ENCODE measurements at regions not wholly inside any gene's neighbourhood (a gene's known extent, or its start where the extent isn't known, plus 50 kb on each side); places are given as distances from the start of the nearest gene placed in this dataset.
A peak's percentile ranks its signal among the peaks of the same experiment; 100 is the strongest.
"Not testable (repeated sequence)": the region's sequence is repeated elsewhere in the genome, so short reads cannot be mapped to it uniquely, and the experiment has no call there.

GRCh38 chr21:27856988-27857387 is 890.1 kb upstream of the ADAMTS5 start:
- in situ Hi-C loops (cut with HindIII; ENCODE audit: low pct_unique_long_range_greater_than_20kb, low sequenced_read_pairs); DNase-seq (ENCODE audit: low read depth, low spot score): not testable (repeated sequence)

- in situ Hi-C loops (cut with HindIII; ENCODE audit: low pct_unique_long_range_greater_than_20kb, low sequenced_read_pairs) = no loop called here
These were observed 874.3 kb upstream of the ADAMTS5 start for GRCh38 chr21:27841084-27841672.

GRCh38 chr21:27840262-27840661 is 873.4 kb upstream of the ADAMTS5 start:
- in situ Hi-C loops (cut with HindIII; ENCODE audit: low pct_unique_long_range_greater_than_20kb, low sequenced_read_pairs) = no loop called here
- DNase-seq (ENCODE audit: low read depth, low spot score) = no peak

More at GRCh38 chr21:27841084-27841672, 874.3 kb upstream of the ADAMTS5 start:
- no peak for DNase-seq (ENCODE audit: low read depth, low spot score)

GRCh38 chr21:27839512-27840115 is 872.7 kb upstream of the ADAMTS5 start:
- in situ Hi-C loops (cut with HindIII; ENCODE audit: low pct_unique_long_range_greater_than_20kb, low sequenced_read_pairs) = no loop called here
- DNase-seq (ENCODE audit: low read depth, low spot score) = no peak

GRCh38 chr21:27838573-27838972 is 871.7 kb upstream of the ADAMTS5 start:
- in situ Hi-C loops (cut with HindIII; ENCODE audit: low pct_unique_long_range_greater_than_20kb, low sequenced_read_pairs) = no loop called here

GRCh38 chr21:27837936-27838335 is 871.0 kb upstream of the ADAMTS5 start:
- DNase-seq (ENCODE audit: low read depth, low spot score) = peak; percentile 81
- in situ Hi-C loops (cut with HindIII; ENCODE audit: low pct_unique_long_range_greater_than_20kb, low sequenced_read_pairs) = no loop called here

More at GRCh38 chr21:27838573-27838972, 871.7 kb upstream of the ADAMTS5 start:
- DNase-seq (ENCODE audit: low read depth, low spot score) = no peak

GRCh38 chr21:27833298-27833697 is 866.4 kb upstream of the ADAMTS5 start:
- in situ Hi-C loops (cut with HindIII; ENCODE audit: low pct_unique_long_range_greater_than_20kb, low sequenced_read_pairs) = no loop called here
- no peak for DNase-seq (ENCODE audit: low read depth, low spot score)

- in situ Hi-C loops (cut with HindIII; ENCODE audit: low pct_unique_long_range_greater_than_20kb, low sequenced_read_pairs) = no loop called here
- DNase-seq (ENCODE audit: low read depth, low spot score) = no peak
These were observed 865.1 kb upstream of the ADAMTS5 start for GRCh38 chr21:27831816-27832569.

DNA sequence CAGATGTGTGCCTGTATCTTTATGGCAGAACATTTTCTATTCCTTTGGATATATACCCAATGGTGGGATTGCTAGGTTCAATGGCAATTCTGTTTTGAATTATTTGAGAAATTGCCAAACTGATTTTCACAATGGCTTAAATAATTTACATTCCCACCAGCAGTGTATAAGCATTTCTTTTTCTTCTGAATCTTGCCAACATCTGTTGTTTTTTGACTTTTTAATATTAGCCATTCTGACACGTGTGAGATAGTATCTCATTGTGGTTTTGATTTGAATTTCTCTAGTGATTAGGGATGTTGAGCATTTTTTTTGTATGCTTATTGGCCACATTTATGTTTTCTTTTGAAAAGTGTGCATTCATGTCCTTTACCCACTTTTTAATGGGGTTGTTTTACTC is 864.3 kb upstream of the ADAMTS5 start:
- in situ Hi-C loops (cut with HindIII; ENCODE audit: low pct_unique_long_range_greater_than_20kb, low sequenced_read_pairs) = no loop called here
- DNase-seq (ENCODE audit: low read depth, low spot score) = no peak

DNA sequence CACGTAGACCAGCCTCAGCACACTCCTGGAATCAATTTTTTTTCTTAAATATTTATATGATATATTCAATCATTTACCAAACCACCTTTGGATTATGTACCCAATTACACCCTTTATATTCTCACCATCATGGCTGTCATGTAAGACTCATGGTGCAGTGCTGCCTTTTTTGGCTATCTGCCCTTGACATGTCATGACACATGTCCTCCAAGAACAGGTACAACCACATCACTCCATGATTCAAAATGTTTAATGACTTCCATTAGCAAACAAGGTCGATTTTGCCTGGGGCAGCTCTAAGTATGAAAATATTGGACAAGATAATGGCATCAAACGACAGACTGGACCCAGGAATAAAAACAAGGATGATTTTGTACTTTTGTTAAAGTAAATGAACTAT is 861.1 kb upstream of the ADAMTS5 start:
- in situ Hi-C loops (cut with HindIII; ENCODE audit: low pct_unique_long_range_greater_than_20kb, low sequenced_read_pairs) = no loop called here

DNA sequence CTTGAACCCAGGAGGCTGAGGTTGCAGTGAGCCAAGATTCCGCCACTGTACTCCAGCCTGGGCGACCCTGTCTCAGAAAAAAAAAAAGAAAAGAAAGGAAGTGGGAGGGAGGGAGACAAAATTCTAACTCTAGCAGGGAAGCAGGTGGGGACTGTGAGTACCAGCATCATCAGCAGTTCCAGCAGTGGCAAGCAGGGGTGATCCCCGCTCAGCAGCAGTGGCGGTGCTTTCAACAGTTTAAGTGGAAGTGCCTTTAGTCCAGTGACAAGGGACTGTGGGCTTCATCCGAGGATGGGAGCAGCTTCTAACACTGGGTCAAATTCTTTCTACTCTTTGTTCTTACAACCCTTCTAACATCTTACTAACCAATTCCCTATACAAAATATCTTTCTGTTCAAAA is 858.1 kb upstream of the ADAMTS5 start:
- in situ Hi-C loops (cut with HindIII; ENCODE audit: low pct_unique_long_range_greater_than_20kb, low sequenced_read_pairs) = no loop called here
- DNase-seq (ENCODE audit: low read depth, low spot score) = no peak

More for the DNA sequence above, 861.1 kb upstream of the ADAMTS5 start:
- DNase-seq (ENCODE audit: low read depth, low spot score) = no peak

- in situ Hi-C loops (cut with HindIII; ENCODE audit: low pct_unique_long_range_greater_than_20kb, low sequenced_read_pairs) = no loop called here
- no peak for DNase-seq (ENCODE audit: low read depth, low spot score)
These were observed 856.8 kb upstream of the ADAMTS5 start for GRCh38 chr21:27823652-27824201.

GRCh38 chr21:27820342-27820741 is 853.5 kb upstream of the ADAMTS5 start:
- in situ Hi-C loops (cut with HindIII; ENCODE audit: low pct_unique_long_range_greater_than_20kb, low sequenced_read_pairs) = no loop called here
- DNase-seq (ENCODE audit: low read depth, low spot score) = no peak

DNA sequence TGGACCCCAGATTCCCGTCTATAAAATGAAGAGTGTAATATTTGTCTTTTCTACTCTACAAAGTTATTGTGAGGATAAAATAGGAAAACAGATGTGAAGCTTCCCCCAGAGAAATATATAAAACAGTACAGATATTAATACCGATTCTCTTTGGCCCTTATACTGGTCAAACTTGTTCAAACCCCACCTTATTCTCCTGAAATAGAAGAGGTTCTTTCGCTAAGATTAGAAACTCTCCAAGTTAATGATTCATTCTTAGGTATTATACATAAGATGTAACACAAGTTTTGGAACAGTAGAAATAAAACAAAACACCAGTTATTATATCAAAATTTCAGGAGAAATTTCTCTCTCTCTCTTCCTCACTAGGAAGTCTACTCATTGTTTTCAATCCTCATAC is 852.4 kb upstream of the ADAMTS5 start:
- no peak for DNase-seq (ENCODE audit: low read depth, low spot score)
- in situ Hi-C loops (cut with HindIII; ENCODE audit: low pct_unique_long_range_greater_than_20kb, low sequenced_read_pairs) = no loop called here

GRCh38 chr21:27818847-27819246 is 852.0 kb upstream of the ADAMTS5 start:
- in situ Hi-C loops (cut with HindIII; ENCODE audit: low pct_unique_long_range_greater_than_20kb, low sequenced_read_pairs) = no loop called here
- no peak for DNase-seq (ENCODE audit: low read depth, low spot score)

DNA sequence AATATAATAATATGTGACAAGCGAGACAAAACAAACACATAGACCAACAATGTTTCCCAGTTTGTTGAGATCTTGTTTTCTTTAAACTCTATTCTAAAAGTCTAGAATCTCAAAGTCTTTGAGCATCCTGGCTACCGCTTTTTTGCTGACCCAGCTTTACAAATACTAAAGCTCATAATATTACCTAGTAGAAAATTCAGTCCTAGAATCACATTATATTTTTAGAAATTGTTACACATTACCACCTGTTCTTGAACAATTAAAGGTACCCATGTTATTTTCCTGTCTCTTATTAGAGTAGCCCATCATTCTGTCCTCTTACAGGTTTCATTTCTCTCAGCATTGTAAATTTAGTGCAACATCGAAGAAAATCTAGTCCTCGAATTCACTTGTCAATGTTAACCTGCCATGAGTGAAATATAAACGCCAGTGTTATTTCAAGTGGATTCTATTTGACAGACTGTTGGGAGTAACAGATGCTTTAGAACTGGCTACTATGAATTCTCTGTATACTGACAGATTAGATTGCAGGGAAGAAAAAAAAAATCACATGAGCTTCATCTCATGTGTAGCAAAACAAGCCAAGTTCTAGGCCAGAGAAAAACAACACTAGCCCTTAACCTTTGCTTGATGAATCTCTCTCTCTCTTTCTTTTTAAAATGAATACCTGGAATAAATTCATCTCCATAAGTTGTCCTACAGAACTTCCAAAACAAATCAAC is 851.2 kb upstream of the ADAMTS5 start:
- no peak for DNase-seq (ENCODE audit: low read depth, low spot score)
- in situ Hi-C loops (cut with HindIII; ENCODE audit: low pct_unique_long_range_greater_than_20kb, low sequenced_read_pairs) = no loop called here

- DNase-seq (ENCODE audit: low read depth, low spot score) = peak; percentile 9
- in situ Hi-C loops (cut with HindIII; ENCODE audit: low pct_unique_long_range_greater_than_20kb, low sequenced_read_pairs) = no loop called here
These were observed 850.2 kb upstream of the ADAMTS5 start for GRCh38 chr21:27817074-27817473.

- in situ Hi-C loops (cut with HindIII; ENCODE audit: low pct_unique_long_range_greater_than_20kb, low sequenced_read_pairs) = no loop called here
- DNase-seq (ENCODE audit: low read depth, low spot score) = no peak
These were observed 849.4 kb upstream of the ADAMTS5 start for GRCh38 chr21:27816301-27816700.

Measured in SK-MEL-5 (cell line).